ENCODE measurements at regions not wholly inside any gene's neighbourhood (a gene's known extent, or its start where the extent isn't known, plus 50 kb on each side); places are given as distances from the start of the nearest gene placed in this dataset.

DNA sequence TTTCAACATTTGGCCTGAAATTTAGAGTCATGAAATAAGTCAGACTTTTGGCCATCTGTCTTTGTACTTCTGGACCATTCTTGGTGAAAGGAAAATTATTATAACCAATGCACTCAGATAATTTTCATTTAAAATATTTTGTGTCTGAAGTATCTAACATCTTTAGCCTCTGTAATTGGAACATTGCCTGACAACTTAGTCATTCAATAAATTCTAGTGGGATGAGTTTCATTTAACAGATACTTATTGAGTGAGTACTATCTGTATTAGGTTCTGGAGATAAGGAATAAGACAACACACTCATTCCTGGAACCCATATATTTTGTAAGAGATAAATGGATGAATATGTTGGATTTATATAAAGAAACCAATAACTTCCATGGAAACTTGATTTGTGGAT lies 536.0 kb downstream of the BCKDHB start:
- no peaks in the 10 kb centered on the region for H3K9me3 ChIP-seq (ENCODE audit: control insufficient read depth, insufficient read depth, low read length)

DNA sequence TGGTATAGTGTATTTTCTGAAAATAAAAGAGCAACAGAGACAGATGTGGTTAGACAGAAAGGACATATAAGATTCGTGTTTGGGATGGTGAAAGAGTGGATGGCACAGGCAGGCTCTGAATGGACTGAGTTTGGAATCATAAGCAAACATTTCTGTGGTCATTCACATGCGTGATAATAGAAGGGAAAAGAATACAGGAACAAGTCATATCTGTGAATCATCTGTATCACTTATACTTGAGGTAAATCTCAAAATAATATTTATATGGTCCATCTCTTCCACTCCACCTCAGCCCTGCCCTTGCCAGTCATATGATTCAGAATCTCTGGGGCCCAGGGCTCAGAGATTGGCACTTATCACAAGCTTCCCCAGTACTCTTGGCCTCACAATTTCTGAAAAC lies 535.1 kb downstream of the BCKDHB start:
- Histone ChIP-seq H3K9me3 (ENCODE audit: control insufficient read depth, insufficient read depth, low read length) (no peaks in the 10 kb centered on the region), H3K27me3 (ENCODE audit: control insufficient read depth, low read length) (no peaks in the 10 kb centered on the region), H3K36me3 (ENCODE audit: control insufficient read depth, low read length) (no peaks in the 10 kb centered on the region), H3K79me2 (ENCODE audit: control insufficient read depth, low read length) (no peaks in the 10 kb centered on the region), H3K4me3 (ENCODE audit: low read length) (no peak overlapping the region), H3K4me1 (ENCODE audit: control insufficient read depth, low read length) (no peaks in the 10 kb centered on the region), H4K20me1 (ENCODE audit: control insufficient read depth, insufficient read depth, low read depth, low read length) (no peaks in the 10 kb centered on the region), H3K27ac (ENCODE audit: low read depth, low read length) (no peak overlapping the region), H3K9me2 (replicated peaks; ENCODE audit: control insufficient read depth, low read length) (no peaks in the 10 kb centered on the region), H3K4me2 (ENCODE audit: low read length) (no peak overlapping the region), H3F3A (ENCODE audit: control insufficient read depth, insufficient read depth) (no peaks in the 10 kb centered on the region)
- no peak for TF ChIP-seq EZH2phosphoT487 (IDR thresholded peaks at IDR 0.05; ENCODE audit: borderline replicate concordance, low read length)
- TF ChIP-seq CTCF (IDR thresholded peaks at IDR 0.05; ENCODE audit: low read depth, low read length, poor library complexity, severe bottlenecking): no peak

More for the DNA sequence above, 536.0 kb downstream of the BCKDHB start:
- Histone ChIP-seq H3K36me3 (ENCODE audit: control insufficient read depth, low read length) (no peaks in the 10 kb centered on the region), H3K79me2 (ENCODE audit: control insufficient read depth, low read length) (no peaks in the 10 kb centered on the region), H3K27me3 (ENCODE audit: control insufficient read depth, low read length) (no peaks in the 10 kb centered on the region), H3K4me2 (ENCODE audit: low read length) (no peak overlapping the region), H3K9me2 (replicated peaks; ENCODE audit: control insufficient read depth, low read length) (no peaks in the 10 kb centered on the region), H4K20me1 (ENCODE audit: control insufficient read depth, insufficient read depth, low read depth, low read length) (no peaks in the 10 kb centered on the region), H3K27ac (ENCODE audit: low read depth, low read length) (no peak overlapping the region), H3K4me1 (ENCODE audit: control insufficient read depth, low read length) (no peaks in the 10 kb centered on the region), H3K4me3 (ENCODE audit: low read length) (no peak overlapping the region), H3F3A (ENCODE audit: control insufficient read depth, insufficient read depth) (no peaks in the 10 kb centered on the region)
- TF ChIP-seq CTCF (IDR thresholded peaks at IDR 0.05; ENCODE audit: low read depth, low read length, poor library complexity, severe bottlenecking) (no peak), EZH2phosphoT487 (IDR thresholded peaks at IDR 0.05; ENCODE audit: borderline replicate concordance, low read length) (no peak)

- Histone ChIP-seq H3F3A (ENCODE audit: control insufficient read depth, insufficient read depth) (no peaks in the 10 kb centered on the region), H3K27me3 (ENCODE audit: control insufficient read depth, low read length) (no peaks in the 10 kb centered on the region), H3K79me2 (ENCODE audit: control insufficient read depth, low read length) (no peaks in the 10 kb centered on the region), H3K9me2 (replicated peaks; ENCODE audit: control insufficient read depth, low read length) (no peaks in the 10 kb centered on the region), H3K4me2 (ENCODE audit: low read length) (no peak overlapping the region), H3K36me3 (ENCODE audit: control insufficient read depth, low read length) (no peaks in the 10 kb centered on the region), H4K20me1 (ENCODE audit: control insufficient read depth, insufficient read depth, low read depth, low read length) (no peaks in the 10 kb centered on the region), H3K9me3 (ENCODE audit: control insufficient read depth, insufficient read depth, low read length) (no peaks in the 10 kb centered on the region), H3K4me3 (ENCODE audit: low read length) (no peak overlapping the region), H3K4me1 (ENCODE audit: control insufficient read depth, low read length) (no peaks in the 10 kb centered on the region), H3K27ac (ENCODE audit: low read depth, low read length) (no peak overlapping the region)
- no peak for TF ChIP-seq EZH2phosphoT487 (IDR thresholded peaks at IDR 0.05; ENCODE audit: borderline replicate concordance, low read length)
These were observed 533.7 kb downstream of the BCKDHB start for GRCh38 chr6:80640176-80640575.

DNA sequence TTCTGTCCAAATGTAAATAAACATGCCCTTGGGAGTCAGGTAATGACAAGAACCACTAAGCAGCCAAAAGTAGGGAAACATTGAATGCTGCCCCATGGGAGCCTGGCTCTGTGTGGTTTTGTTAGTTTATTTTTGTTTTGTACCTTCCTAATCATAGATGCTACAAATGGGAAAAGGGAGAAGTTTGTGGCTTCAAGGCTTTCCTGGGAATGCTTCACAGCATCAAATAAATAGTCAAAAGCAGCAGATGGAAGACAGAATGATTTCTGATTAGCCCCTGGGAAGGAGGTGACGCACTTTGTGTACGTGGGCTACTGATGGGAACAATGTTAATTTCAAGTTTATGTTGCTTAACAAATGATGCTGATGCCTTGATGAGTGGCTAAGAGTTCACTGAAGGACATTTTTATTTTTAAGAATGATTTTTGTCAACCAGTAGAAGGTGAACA lies 532.7 kb downstream of the BCKDHB start:
- no peaks in the 10 kb centered on the region for H3K9me2 ChIP-seq (replicated peaks; ENCODE audit: control insufficient read depth, low read length)
- no peak overlapping the region for H3K27ac ChIP-seq (ENCODE audit: low read depth, low read length)
- no peaks in the 10 kb centered on the region for H3K79me2 ChIP-seq (ENCODE audit: control insufficient read depth, low read length)
- H3K4me2 ChIP-seq (ENCODE audit: low read length): no peak overlapping the region
- no peaks in the 10 kb centered on the region for H3K36me3 ChIP-seq (ENCODE audit: control insufficient read depth, low read length)
- no peaks in the 10 kb centered on the region for H3K4me1 ChIP-seq (ENCODE audit: control insufficient read depth, low read length)
- TF ChIP-seq CTCF (IDR thresholded peaks at IDR 0.05; ENCODE audit: low read depth, low read length, poor library complexity, severe bottlenecking) (no peak), EZH2phosphoT487 (IDR thresholded peaks at IDR 0.05; ENCODE audit: borderline replicate concordance, low read length) (no peak)
- no peaks in the 10 kb centered on the region for H4K20me1 ChIP-seq (ENCODE audit: control insufficient read depth, insufficient read depth, low read depth, low read length)
- H3K27me3 ChIP-seq (ENCODE audit: control insufficient read depth, low read length): no peaks in the 10 kb centered on the region
- H3F3A ChIP-seq (ENCODE audit: control insufficient read depth, insufficient read depth): no peaks in the 10 kb centered on the region
- no peak overlapping the region for H3K4me3 ChIP-seq (ENCODE audit: low read length)
- no peaks in the 10 kb centered on the region for H3K9me3 ChIP-seq (ENCODE audit: control insufficient read depth, insufficient read depth, low read length)

All from DOHH2 (cell line).